ENCODE measurements at regions not wholly inside any gene's neighbourhood (a gene's known extent, or its start where the extent isn't known, plus 50 kb on each side); places are given as distances from the start of the nearest gene placed in this dataset.

GRCh38 chr18:55119434-55119833 is 160.2 kb upstream of the CCDC68 start:
- peak; percentile 83 for DNase-seq

GRCh38 chr18:55119016-55119415 is 159.8 kb upstream of the CCDC68 start:
- no peak for DNase-seq

GRCh38 chr18:55116863-55117262 is 157.6 kb upstream of the CCDC68 start:
- no peak for DNase-seq

GRCh38 chr18:55115606-55116005 is 156.3 kb upstream of the CCDC68 start:
- no peak for DNase-seq

GRCh38 chr18:55114876-55115275 is 155.6 kb upstream of the CCDC68 start:
- DNase-seq, result no peak

GRCh38 chr18:55113800-55114199 is 154.5 kb upstream of the CCDC68 start:
- no peak for DNase-seq

GRCh38 chr18:55111271-55111670 is 152.0 kb upstream of the CCDC68 start:
- DNase-seq, result no peak

- DNase-seq, result no peak
These were observed 151.2 kb upstream of the CCDC68 start for GRCh38 chr18:55110436-55110835.

- no peak for DNase-seq
These were observed 150.7 kb upstream of the CCDC68 start for GRCh38 chr18:55109818-55110414.

- no peak for DNase-seq
These were observed 147.6 kb upstream of the CCDC68 start for GRCh38 chr18:55106906-55107305.

GRCh38 chr18:55106466-55106865 is 147.2 kb upstream of the CCDC68 start:
- DNase-seq, result no peak

- DNase-seq, result no peak
These were observed 146.6 kb upstream of the CCDC68 start for GRCh38 chr18:55105873-55106272.

- DNase-seq, result no peak
These were observed 143.7 kb upstream of the CCDC68 start for GRCh38 chr18:55102958-55103456.

- no peak for DNase-seq
These were observed 143.2 kb upstream of the CCDC68 start for GRCh38 chr18:55102501-55102900.

GRCh38 chr18:55101458-55101824 is 142.2 kb upstream of the CCDC68 start:
- DNase-seq, result no peak

- no peak for DNase-seq
These were observed 141.7 kb upstream of the CCDC68 start for GRCh38 chr18:55100817-55101457.

GRCh38 chr18:55097456-55098170 is 138.4 kb upstream of the CCDC68 start:
- DNase-seq, result no peak

GRCh38 chr18:55096263-55096951 is 137.1 kb upstream of the CCDC68 start:
- DNase-seq, result peak; percentile 70

GRCh38 chr18:55095584-55095983 is 136.3 kb upstream of the CCDC68 start:
- DNase-seq, result no peak

GRCh38 chr18:55093808-55094207 is 134.5 kb upstream of the CCDC68 start:
- DNase-seq, result no peak

- DNase-seq, result no peak
These were observed 134.0 kb upstream of the CCDC68 start for GRCh38 chr18:55093295-55093694.

- no peak for DNase-seq
These were observed 132.9 kb upstream of the CCDC68 start for GRCh38 chr18:55092166-55092565.

GRCh38 chr18:55090564-55091188 is 131.4 kb upstream of the CCDC68 start:
- peak; percentile 51 for DNase-seq

Measured in hematopoietic multipotent progenitor cell treated with erythropoietin and hydrocortisone succinate and interleukin-3 and kit ligand, for 4 days (in vitro differentiated cells).